PFSK-1 (cell line): ENCODE measurements at regions not wholly inside any gene's neighbourhood (a gene's known extent, or its start where the extent isn't known, plus 50 kb on each side); places are given as distances from the start of the nearest gene placed in this dataset.

ENCODE experiments used
- FOXP2 ChIP-seq: optimal IDR thresholded peaks from 2 replicates; pipeline ENCODE3; 2011; ENCODE audit warnings: borderline replicate concordance, control low read depth, inconsistent platforms; ENCODE audit not compliant: insufficient read depth; ENCODE audit errors: extremely low read length, extremely low read depth
- POLR2AphosphoS5 ChIP-seq: IDR thresholded peaks from 2 replicates; pipeline ENCODE4 v1.6.1; 2012; ENCODE audit warnings: low read depth, mild to moderate bottlenecking, control low read depth, low read length, moderate library complexity
- SIN3A ChIP-seq: IDR thresholded peaks from 2 replicates; pipeline ENCODE4 v1.6.1; 2012; ENCODE audit warnings: mild to moderate bottlenecking, low read length, moderate library complexity, borderline replicate concordance; ENCODE audit not compliant: insufficient read depth
- TAF1 ChIP-seq: IDR thresholded peaks from 2 replicates; pipeline ENCODE4 v1.6.1; 2012; ENCODE audit warnings: low read length, control low read depth, borderline replicate concordance; ENCODE audit not compliant: insufficient read depth
- TF ChIP-seq, protein P1 (sequence below), 2 experiments: IDR thresholded peaks; 2 replicates each; pipeline versions ENCODE4 v1.6.1 to v1.8.0; 2011 to 2012; ENCODE audit warnings: low read depth in 2 of 2, low read length in 2 of 2, control low read depth in 1 of 2, inconsistent platforms in 1 of 2, mild to moderate bottlenecking in 1 of 2, moderate library complexity in 1 of 2; ENCODE audit not compliant: insufficient read depth in 1 of 2

DNA sequence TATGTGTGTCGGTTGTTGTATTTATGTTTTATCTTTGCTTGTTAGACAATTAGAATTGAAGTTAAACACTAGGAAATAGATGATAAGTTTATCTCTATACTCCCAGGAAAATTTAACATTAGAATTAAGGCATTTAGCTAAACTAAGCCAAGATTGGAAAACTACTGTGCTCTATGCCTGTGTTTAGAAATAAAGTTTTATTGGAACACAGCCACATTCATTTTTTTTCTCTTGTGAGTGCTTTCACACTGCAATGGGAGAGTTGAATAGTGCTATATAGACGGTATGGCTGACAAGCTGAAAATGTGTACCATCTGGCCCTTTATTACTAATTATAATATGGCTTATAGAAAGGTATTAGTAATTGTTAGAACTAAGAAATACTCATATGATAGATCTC, 186.7 kb upstream of the NUDT6 start:
- no peak for TF ChIP-seq SIN3A
- no peak for TF ChIP-seq FOXP2
- TF ChIP-seq, protein P1, sequence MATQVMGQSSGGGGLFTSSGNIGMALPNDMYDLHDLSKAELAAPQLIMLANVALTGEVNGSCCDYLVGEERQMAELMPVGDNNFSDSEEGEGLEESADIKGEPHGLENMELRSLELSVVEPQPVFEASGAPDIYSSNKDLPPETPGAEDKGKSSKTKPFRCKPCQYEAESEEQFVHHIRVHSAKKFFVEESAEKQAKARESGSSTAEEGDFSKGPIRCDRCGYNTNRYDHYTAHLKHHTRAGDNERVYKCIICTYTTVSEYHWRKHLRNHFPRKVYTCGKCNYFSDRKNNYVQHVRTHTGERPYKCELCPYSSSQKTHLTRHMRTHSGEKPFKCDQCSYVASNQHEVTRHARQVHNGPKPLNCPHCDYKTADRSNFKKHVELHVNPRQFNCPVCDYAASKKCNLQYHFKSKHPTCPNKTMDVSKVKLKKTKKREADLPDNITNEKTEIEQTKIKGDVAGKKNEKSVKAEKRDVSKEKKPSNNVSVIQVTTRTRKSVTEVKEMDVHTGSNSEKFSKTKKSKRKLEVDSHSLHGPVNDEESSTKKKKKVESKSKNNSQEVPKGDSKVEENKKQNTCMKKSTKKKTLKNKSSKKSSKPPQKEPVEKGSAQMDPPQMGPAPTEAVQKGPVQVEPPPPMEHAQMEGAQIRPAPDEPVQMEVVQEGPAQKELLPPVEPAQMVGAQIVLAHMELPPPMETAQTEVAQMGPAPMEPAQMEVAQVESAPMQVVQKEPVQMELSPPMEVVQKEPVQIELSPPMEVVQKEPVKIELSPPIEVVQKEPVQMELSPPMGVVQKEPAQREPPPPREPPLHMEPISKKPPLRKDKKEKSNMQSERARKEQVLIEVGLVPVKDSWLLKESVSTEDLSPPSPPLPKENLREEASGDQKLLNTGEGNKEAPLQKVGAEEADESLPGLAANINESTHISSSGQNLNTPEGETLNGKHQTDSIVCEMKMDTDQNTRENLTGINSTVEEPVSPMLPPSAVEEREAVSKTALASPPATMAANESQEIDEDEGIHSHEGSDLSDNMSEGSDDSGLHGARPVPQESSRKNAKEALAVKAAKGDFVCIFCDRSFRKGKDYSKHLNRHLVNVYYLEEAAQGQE (IDR thresholded peaks at IDR 0.05; ENCODE audit: insufficient read depth in 1 of 2, low read depth in 2 of 2, low read length in 2 of 2), result no peak
- no peak for TF ChIP-seq TAF1
- no peak for TF ChIP-seq POLR2AphosphoS5

DNA sequence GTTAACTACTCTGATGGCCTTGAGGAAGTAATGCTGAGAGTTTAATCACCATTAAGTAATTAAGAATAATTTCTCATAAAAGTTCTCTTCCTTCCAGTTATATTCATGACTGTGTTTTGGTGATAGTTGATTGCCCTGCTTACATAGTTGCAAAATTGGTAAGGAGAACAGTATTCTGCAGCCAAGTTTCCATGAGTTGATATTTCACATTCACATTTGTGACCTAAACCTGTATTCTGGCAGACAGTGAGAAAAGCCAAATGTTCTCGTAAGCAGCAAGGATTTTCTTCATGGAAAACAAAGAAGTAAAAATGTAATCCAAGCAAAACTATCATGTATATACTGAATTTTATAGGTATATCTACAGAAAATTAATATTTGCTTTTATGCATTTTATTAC, 187.8 kb upstream of the NUDT6 start:
- no peak for TF ChIP-seq SIN3A
- TF ChIP-seq TAF1, result no peak
- TF ChIP-seq FOXP2, result no peak
- no peak for TF ChIP-seq POLR2AphosphoS5
- TF ChIP-seq, protein P1 (IDR thresholded peaks at IDR 0.05; ENCODE audit: insufficient read depth in 1 of 2, low read depth in 2 of 2, low read length in 2 of 2), result no peak

DNA sequence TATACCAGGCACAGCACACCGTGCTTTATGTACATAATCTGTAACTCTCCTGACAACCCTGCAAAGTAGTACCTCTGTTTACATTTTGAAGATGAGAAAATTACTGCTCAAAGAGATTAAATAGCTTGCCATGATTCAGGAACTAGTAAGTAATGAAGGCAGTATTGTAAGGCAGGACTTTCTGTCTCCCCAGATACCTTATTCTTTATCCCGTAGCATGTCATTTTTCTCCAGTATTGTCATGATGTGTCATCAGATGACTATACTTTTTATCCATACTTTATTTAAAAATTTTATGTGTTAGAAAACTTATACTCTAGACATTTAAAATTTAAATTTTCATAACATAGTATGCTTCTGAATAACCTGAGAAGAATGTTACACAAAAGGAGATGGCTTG, 188.3 kb upstream of the NUDT6 start:
- TF ChIP-seq FOXP2 (no peak), TAF1 (no peak), POLR2AphosphoS5 (no peak), SIN3A (no peak)
- TF ChIP-seq, protein P1 (IDR thresholded peaks at IDR 0.05; ENCODE audit: insufficient read depth in 1 of 2, low read depth in 2 of 2, low read length in 2 of 2), result no peak

DNA sequence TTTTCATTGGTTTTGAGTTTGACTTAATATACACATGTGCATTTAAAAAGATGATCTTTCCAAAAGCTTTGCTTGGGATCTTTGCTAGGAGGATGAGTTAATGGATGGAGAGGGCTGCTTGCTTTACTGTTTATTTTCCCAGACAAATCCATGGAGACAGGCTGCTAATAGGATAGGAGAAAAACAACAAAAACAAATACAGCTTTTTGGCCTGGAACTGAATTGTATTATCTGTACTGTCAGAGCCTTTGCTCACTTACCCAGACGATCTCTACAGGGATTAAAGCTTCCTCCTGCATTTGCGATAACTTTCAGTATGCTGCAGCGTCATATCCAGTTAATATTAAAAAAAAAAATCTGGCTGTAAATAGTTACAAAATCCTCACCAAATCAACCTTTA, 190.8 kb upstream of the NUDT6 start:
- no peak for TF ChIP-seq FOXP2
- TF ChIP-seq, protein P1 (IDR thresholded peaks at IDR 0.05; ENCODE audit: insufficient read depth in 1 of 2, low read depth in 2 of 2, low read length in 2 of 2), result no peak
- no peak for TF ChIP-seq SIN3A
- no peak for TF ChIP-seq TAF1

DNA sequence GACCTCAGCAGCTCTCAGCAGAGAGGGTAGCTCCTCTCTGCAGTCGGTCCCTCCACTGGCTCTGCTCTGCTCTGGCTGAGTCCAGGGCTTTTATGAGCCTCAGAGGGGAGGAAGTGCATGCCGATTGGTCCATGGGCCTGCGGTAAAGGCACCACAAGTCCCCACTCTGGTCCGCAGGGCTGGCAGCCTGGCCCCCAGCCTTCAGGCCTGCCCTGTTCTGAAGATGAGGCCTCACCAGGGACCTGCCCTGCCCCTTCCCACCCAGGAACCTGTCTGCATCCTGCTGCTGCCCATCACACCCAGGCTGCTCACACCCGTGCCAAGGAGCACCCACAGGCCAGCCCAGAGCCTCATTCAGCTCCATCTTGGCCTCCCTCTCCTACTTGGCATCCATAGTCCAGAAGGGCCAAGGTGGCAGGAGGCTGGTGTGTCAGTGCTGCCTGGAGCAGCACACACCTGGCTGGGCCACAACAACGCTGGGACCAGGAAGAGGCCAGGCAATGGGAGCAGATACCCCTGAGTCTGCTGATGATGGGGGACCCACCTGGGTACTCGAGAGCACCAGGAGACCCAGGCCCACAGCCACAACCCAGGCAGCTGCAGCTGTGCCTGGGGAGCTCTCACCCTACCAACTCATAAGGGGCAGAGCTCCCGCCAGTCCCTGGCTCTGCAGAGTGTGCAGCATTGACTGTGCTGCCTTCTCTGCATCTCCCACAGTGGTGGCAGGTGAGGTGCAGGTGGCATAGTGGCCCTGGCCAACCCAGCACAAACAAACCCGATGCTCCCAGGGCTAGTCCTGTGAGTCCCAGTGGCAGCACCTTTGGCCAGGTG, 191.9 kb upstream of the NUDT6 start:
- TF ChIP-seq SIN3A (no peak), TAF1 (no peak), POLR2AphosphoS5 (no peak), FOXP2 (no peak)
- TF ChIP-seq, protein P1 (IDR thresholded peaks at IDR 0.05; ENCODE audit: insufficient read depth in 1 of 2, low read depth in 2 of 2, low read length in 2 of 2), result no peak
